Astrocyte (in vitro differentiated cells and primary cell): ENCODE measurements at regions not wholly inside any gene's neighbourhood (a gene's known extent, or its start where the extent isn't known, plus 50 kb on each side); places are given as distances from the start of the nearest gene placed in this dataset.

Experiments
- DNase-seq: peaks from one replicate; pipeline ENCODE4 v3.0.0-alpha.2; 2010; ENCODE audit warnings: low read depth
- FAIRE-seq: peaks from 2 replicates; lab custom pipeline; 2011; peaks lifted over from hg19 to GRCh38; lab: Jason Lieb, UNC
- H2AFZ ChIP-seq: 2 replicates; pipeline ENCODE4 v1.6.0; 2012; ENCODE audit warnings: low read depth, low read length, inconsistent platforms
- H3K27ac ChIP-seq: 2 replicates; pipeline ENCODE4 v1.5.1; 2011; ENCODE audit warnings: low read depth, low read length, inconsistent platforms
- H3K27me3 ChIP-seq: 2 replicates; pipeline ENCODE4 v1.6.0; 2011; ENCODE audit warnings: low read length, inconsistent platforms; ENCODE audit not compliant: insufficient read depth
- H3K36me3 ChIP-seq: 2 replicates; pipeline ENCODE4 v1.5.1; 2011; ENCODE audit warnings: low read length, inconsistent platforms; ENCODE audit not compliant: insufficient read depth
- H3K4me1 ChIP-seq: 2 replicates; pipeline ENCODE4 v1.5.1; 2011; ENCODE audit warnings: low read length, inconsistent platforms; ENCODE audit not compliant: insufficient read depth
- H3K4me2 ChIP-seq: 2 replicates; pipeline ENCODE4 v1.6.0; 2012; ENCODE audit warnings: low read length, inconsistent platforms
- H3K4me3 ChIP-seq: 2 replicates; pipeline ENCODE4 v1.5.1; 2011; ENCODE audit warnings: low read depth, mild to moderate bottlenecking, low read length, inconsistent platforms; ENCODE audit not compliant: insufficient read depth
- H3K79me2 ChIP-seq: 2 replicates; pipeline ENCODE4 v1.6.0; 2012; ENCODE audit warnings: mild to moderate bottlenecking, low read length, inconsistent platforms; ENCODE audit not compliant: insufficient read depth
- H3K9ac ChIP-seq: 2 replicates; pipeline ENCODE4 v1.6.0; 2012; ENCODE audit warnings: mild to moderate bottlenecking, low read length, inconsistent platforms
- H3K9me3 ChIP-seq: 2 replicates; pipeline ENCODE4 v1.5.1; 2012; ENCODE audit warnings: low read depth, mild to moderate bottlenecking, low read length, inconsistent platforms; ENCODE audit not compliant: insufficient read depth
- H4K20me1 ChIP-seq: 2 replicates; pipeline ENCODE4 v1.6.0; 2012; ENCODE audit warnings: low read length, inconsistent platforms; ENCODE audit not compliant: insufficient read depth
- H3K27ac Mint-ChIP-seq: one replicate; pipeline ENCODE4 v1.8.0; 2021; ENCODE audit warnings: mild to moderate bottlenecking, mixed read lengths; ENCODE audit not compliant: unreplicated experiment
- H3K27me3 Mint-ChIP-seq: one replicate; pipeline ENCODE4 v1.8.0; 2021; ENCODE audit warnings: low read depth, mixed read lengths; ENCODE audit not compliant: unreplicated experiment
- H3K36me3 Mint-ChIP-seq: one replicate; pipeline ENCODE4 v1.8.0; 2021; ENCODE audit warnings: low read depth, mixed read lengths; ENCODE audit not compliant: unreplicated experiment
- H3K4me1 Mint-ChIP-seq: one replicate; pipeline ENCODE4 v1.8.0; 2021; ENCODE audit warnings: low read depth, mixed read lengths; ENCODE audit not compliant: unreplicated experiment
- H3K4me3 Mint-ChIP-seq: one replicate; pipeline ENCODE4 v1.8.0; 2021; ENCODE audit warnings: mild to moderate bottlenecking, moderate library complexity, mixed read lengths; ENCODE audit not compliant: unreplicated experiment
- H3K9me3 Mint-ChIP-seq: one replicate; pipeline ENCODE4 v1.8.0; 2021; ENCODE audit warnings: mild to moderate bottlenecking, mixed read lengths; ENCODE audit not compliant: unreplicated experiment
- EZH2 ChIP-seq: IDR thresholded peaks from 2 replicates; pipeline ENCODE4 v1.6.1; 2012; ENCODE audit warnings: mild to moderate bottlenecking, low read length, inconsistent platforms; ENCODE audit not compliant: insufficient read depth
- TF ChIP-seq, protein P1 (sequence below): IDR thresholded peaks from 2 replicates; pipeline ENCODE4 v1.5.1; 2011; ENCODE audit warnings: low read depth, mild to moderate bottlenecking, inconsistent platforms, low read length, moderate library complexity; ENCODE audit not compliant: insufficient read depth

DNA sequence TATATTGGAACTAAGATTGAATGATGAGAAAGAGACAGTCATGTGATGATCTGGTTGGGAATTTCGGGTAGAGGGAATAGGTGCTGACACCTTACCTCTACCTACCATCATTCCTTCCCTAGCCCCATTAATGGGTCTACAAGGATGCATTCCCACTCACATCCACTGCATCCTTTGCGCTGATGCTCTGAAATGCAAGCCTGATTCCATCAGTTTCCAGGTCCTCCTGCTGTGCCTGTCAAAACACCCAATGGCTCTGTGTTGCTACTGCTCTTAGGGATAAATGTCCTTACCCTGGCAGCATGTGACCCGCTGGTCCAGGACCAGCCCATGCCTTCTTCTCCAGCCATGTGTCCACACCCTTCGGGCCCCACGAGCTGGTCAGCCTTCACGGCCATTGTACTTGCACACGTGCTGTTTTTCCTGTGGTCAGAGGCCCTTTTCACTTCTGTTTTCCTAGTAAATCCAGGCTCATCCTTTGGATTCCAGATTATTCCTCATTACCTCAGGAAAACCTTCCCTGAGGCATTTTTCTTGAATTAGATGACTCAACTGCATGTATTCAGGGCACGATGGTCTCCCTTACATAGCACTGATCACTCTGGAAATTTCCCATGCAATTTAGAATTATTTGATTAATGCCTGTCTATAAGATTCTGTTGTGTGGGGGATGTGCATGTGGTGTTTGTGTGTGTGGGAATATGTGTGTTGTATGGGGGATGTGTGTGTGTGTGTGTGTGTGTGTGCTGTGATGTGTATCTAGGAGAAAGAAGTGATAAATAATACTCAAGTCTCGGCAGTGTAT, 185.0 kb downstream of the DIRAS2 start:
- Histone ChIP-seq H4K20me1 (no peaks in the 10 kb centered on the region), H3K9me3 (no peaks in the 10 kb centered on the region), H3K9ac (no peak overlapping the region), H2AFZ (no peak overlapping the region), H3K36me3 (no peaks in the 10 kb centered on the region), H3K27me3 (no peaks in the 10 kb centered on the region), H3K27ac (no peak overlapping the region), H3K4me2 (no peak overlapping the region), H3K79me2 (no peaks in the 10 kb centered on the region), H3K4me3 (no peak overlapping the region), H3K4me1 (no peaks in the 10 kb centered on the region)
- Mint-ChIP-seq H3K36me3 (no peaks in the 10 kb centered on the region), H3K4me1 (no peaks in the 10 kb centered on the region), H3K27ac (no peak overlapping the region), H3K27me3 (no peaks in the 10 kb centered on the region), H3K9me3 (peaks cover 6% of the 10 kb centered on the region), H3K4me3 (no peak overlapping the region)
- DNase-seq = no peak
- TF ChIP-seq, protein P1, sequence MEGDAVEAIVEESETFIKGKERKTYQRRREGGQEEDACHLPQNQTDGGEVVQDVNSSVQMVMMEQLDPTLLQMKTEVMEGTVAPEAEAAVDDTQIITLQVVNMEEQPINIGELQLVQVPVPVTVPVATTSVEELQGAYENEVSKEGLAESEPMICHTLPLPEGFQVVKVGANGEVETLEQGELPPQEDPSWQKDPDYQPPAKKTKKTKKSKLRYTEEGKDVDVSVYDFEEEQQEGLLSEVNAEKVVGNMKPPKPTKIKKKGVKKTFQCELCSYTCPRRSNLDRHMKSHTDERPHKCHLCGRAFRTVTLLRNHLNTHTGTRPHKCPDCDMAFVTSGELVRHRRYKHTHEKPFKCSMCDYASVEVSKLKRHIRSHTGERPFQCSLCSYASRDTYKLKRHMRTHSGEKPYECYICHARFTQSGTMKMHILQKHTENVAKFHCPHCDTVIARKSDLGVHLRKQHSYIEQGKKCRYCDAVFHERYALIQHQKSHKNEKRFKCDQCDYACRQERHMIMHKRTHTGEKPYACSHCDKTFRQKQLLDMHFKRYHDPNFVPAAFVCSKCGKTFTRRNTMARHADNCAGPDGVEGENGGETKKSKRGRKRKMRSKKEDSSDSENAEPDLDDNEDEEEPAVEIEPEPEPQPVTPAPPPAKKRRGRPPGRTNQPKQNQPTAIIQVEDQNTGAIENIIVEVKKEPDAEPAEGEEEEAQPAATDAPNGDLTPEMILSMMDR = no peak
- TF ChIP-seq EZH2 = no peak
- FAIRE-seq = no peak

DNA sequence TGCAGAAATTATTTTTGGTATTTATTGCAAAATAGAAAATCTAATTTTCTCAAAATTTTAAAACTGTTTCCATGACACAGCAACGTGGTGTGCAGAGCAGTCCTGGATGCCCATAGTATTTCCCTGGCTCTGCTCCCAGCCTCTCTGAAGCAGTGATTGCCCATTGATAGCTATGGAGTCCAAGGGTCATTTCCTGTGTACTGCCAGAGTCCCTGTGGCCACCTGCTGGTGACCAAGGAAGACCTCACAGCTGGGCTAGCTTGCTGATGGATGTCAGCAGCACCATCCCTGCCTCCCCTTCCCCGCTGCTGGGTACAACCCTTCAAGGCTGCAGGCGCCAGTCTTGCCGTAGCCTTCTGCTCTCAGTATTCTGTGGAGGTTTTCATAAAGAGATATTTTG, 184.1 kb downstream of the DIRAS2 start:
- H3K36me3 Mint-ChIP-seq = no peaks in the 10 kb centered on the region
- no peak overlapping the region for H3K4me3 Mint-ChIP-seq
- H3K79me2 ChIP-seq = no peaks in the 10 kb centered on the region
- no peaks in the 10 kb centered on the region for H3K27me3 ChIP-seq
- no peak overlapping the region for H3K9ac ChIP-seq
- FAIRE-seq = no peak
- H4K20me1 ChIP-seq = no peaks in the 10 kb centered on the region
- H3K9me3 Mint-ChIP-seq = peaks cover 5% of the 10 kb centered on the region
- H2AFZ ChIP-seq = no peak overlapping the region
- no peak overlapping the region for H3K27ac ChIP-seq
- H3K4me1 Mint-ChIP-seq = no peaks in the 10 kb centered on the region
- H3K9me3 ChIP-seq = no peaks in the 10 kb centered on the region
- H3K4me1 ChIP-seq = no peaks in the 10 kb centered on the region
- H3K36me3 ChIP-seq = no peaks in the 10 kb centered on the region
- TF ChIP-seq, protein P1 = no peak
- no peak for TF ChIP-seq EZH2
- DNase-seq = no peak
- H3K4me2 ChIP-seq = no peak overlapping the region
- H3K4me3 ChIP-seq = no peak overlapping the region
- H3K27me3 Mint-ChIP-seq = no peaks in the 10 kb centered on the region
- H3K27ac Mint-ChIP-seq = no peak overlapping the region

DNA sequence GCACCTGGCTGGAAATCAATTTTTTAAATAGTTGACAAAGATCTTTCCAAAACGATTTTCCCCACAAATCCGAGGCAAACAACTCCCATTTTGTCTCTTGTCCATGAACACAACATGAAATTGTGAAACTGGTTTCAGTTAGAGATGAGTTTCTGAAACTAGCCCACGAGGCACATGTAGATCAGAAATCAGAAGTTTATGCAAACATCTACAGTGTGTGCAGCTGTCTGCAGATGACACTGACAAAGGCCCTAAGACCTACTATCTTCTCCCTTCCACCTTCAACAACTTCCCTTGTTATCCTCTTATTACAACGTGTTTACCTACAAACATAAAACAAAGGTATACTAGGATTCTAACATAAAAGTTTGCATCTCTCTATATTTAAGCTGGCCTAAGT, 183.3 kb downstream of the DIRAS2 start:
- Histone ChIP-seq H3K79me2 (no peaks in the 10 kb centered on the region), H3K27ac (no peak overlapping the region), H3K27me3 (no peaks in the 10 kb centered on the region), H4K20me1 (no peaks in the 10 kb centered on the region), H3K36me3 (no peaks in the 10 kb centered on the region), H3K4me2 (no peak overlapping the region), H3K9me3 (no peaks in the 10 kb centered on the region), H2AFZ (no peak overlapping the region), H3K9ac (no peak overlapping the region), H3K4me3 (no peak overlapping the region), H3K4me1 (no peaks in the 10 kb centered on the region)
- Mint-ChIP-seq H3K36me3 (no peaks in the 10 kb centered on the region), H3K27me3 (no peaks in the 10 kb centered on the region), H3K9me3 (peaks cover 3% of the 10 kb centered on the region), H3K4me1 (no peaks in the 10 kb centered on the region), H3K27ac (no peak overlapping the region), H3K4me3 (no peak overlapping the region)
- FAIRE-seq (no peak), DNase-seq (no peak)
- no peak for TF ChIP-seq EZH2
- TF ChIP-seq, protein P1 = no peak
